ENCODE measurements at regions not wholly inside any gene's neighbourhood (a gene's known extent, or its start where the extent isn't known, plus 50 kb on each side); places are given as distances from the start of the nearest gene placed in this dataset.

GRCh38 chr20:39624316-39624715 lies 662.2 kb downstream of the DHX35 start (continued):
- TF ChIP-seq EZH2 (IDR thresholded peaks at IDR 0.05; ENCODE audit: low read depth, low read length, severe bottlenecking) (no peak), RXRA (IDR thresholded peaks at IDR 0.05; ENCODE audit: insufficient read depth, low read depth, low read length) (no peak), BCL11A (IDR thresholded peaks at IDR 0.05; ENCODE audit: low read depth in 2 of 2, low read length in 2 of 2) (no peak), HDAC6 (IDR thresholded peaks at IDR 0.05; ENCODE audit: low read depth, low read length) (no peak), ATF2 (IDR thresholded peaks at IDR 0.05; ENCODE audit: low read length) (no peak), SUZ12 (IDR thresholded peaks at IDR 0.05; ENCODE audit: low read length) (no peak)
